ENCODE measurements at regions not wholly inside any gene's neighbourhood (a gene's known extent, or its start where the extent isn't known, plus 50 kb on each side); places are given as distances from the start of the nearest gene placed in this dataset.
"Not testable (repeated sequence)": the region's sequence is repeated elsewhere in the genome, so short reads cannot be mapped to it uniquely, and the experiment has no call there.

GRCh38 chr7:68195642-68196041 lies 1199.0 kb downstream of the TYW1 start:
- in situ Hi-C loops (cut with MboI; ENCODE audit: low pct_unique_long_range_greater_than_20kb in 2 of 9, low sequenced_read_pairs in 9 of 9, unreplicated experiment in 9 of 9); H3K4me3 ChIP-seq; H3K27ac ChIP-seq; ATAC-seq (replicated peaks in 6 of 8): not testable (repeated sequence)
- peaks cover 0 to 10% of the 10 kb centered on the region in 2 donors for H3K4me1 ChIP-seq (replicated peaks in 1 of 2)
- 17 to 100% (median 93%) methylated on average over 1 to 2 of the region's 2 CpGs; no CpG with 5 or more reads in 5 of the 10 experiments for WGBS, 10 experiments

- in situ Hi-C loops (cut with MboI; ENCODE audit: low pct_unique_long_range_greater_than_20kb in 2 of 9, low sequenced_read_pairs in 9 of 9, unreplicated experiment in 9 of 9): no loop called here
- ATAC-seq (replicated peaks in 6 of 8): peak in 4 of 8 experiments; percentile 83 to 92 (median 89)
- Histone ChIP-seq H3K4me3 (no peak overlapping the region), H3K4me1 (replicated peaks in 1 of 2) (peaks cover 5 to 19% of the 10 kb centered on the region in 2 donors), H3K27ac (no peak overlapping the region)
- WGBS, 10 experiments: 39 to 76% (median 67%) methylated on average over 2 to 9 of the region's 12 CpGs
Observed at GRCh38 chr7:68200051-68200670, 1203.5 kb downstream of the TYW1 start.

GRCh38 chr7:68203251-68203650 lies 1206.6 kb downstream of the TYW1 start:
- 4 to 80% (median 31%) methylated on average over 2 to 6 of the region's 8 CpGs; no CpG with 5 or more reads in 1 of the 10 experiments for WGBS, 10 experiments
- Histone ChIP-seq H3K4me1 (replicated peaks in 1 of 2) (peaks cover 14 to 28% of the 10 kb centered on the region in 2 donors), H3K4me3 (no peak overlapping the region), H3K27ac (no peak overlapping the region)
- in situ Hi-C loops (cut with MboI; ENCODE audit: low pct_unique_long_range_greater_than_20kb in 2 of 9, low sequenced_read_pairs in 9 of 9, unreplicated experiment in 9 of 9): no loop called here
- ATAC-seq (replicated peaks in 6 of 8): no peak

- WGBS, 10 experiments: 20 to 87% (median 58%) methylated on average over 1 to 5 of the region's 7 CpGs; no CpG with 5 or more reads in 2 of the 10 experiments
- Histone ChIP-seq H3K27ac (peak overlapping the region; percentile 52 to 58), H3K4me3 (no peak overlapping the region), H3K4me1 (replicated peaks in 1 of 2) (peaks cover 14 to 21% of the 10 kb centered on the region in 2 donors)
- ATAC-seq (replicated peaks in 6 of 8): peak in 4 of 8 experiments; percentile 91 to 96 (median 92)
- in situ Hi-C loops (cut with MboI; ENCODE audit: low pct_unique_long_range_greater_than_20kb in 2 of 9, low sequenced_read_pairs in 9 of 9, unreplicated experiment in 9 of 9): no loop called here
Observed at GRCh38 chr7:68205826-68206225, 1209.2 kb downstream of the TYW1 start.

GRCh38 chr7:68206946-68207485 lies 1210.4 kb downstream of the TYW1 start:
- WGBS, 10 experiments: 33 to 100% (median 88%) methylated on average over 1 to 7 of the region's 11 CpGs; no CpG with 5 or more reads in 6 of the 10 experiments
- in situ Hi-C loops (cut with MboI; ENCODE audit: low pct_unique_long_range_greater_than_20kb in 2 of 9, low sequenced_read_pairs in 9 of 9, unreplicated experiment in 9 of 9): no loop called here
- no peak for ATAC-seq (replicated peaks in 6 of 8)

GRCh38 chr7:68207676-68208075 lies 1211.0 kb downstream of the TYW1 start:
- 0 to 100% (median 86%) methylated on average over 1 to 5 of the region's 8 CpGs; no CpG with 5 or more reads in 2 of the 10 experiments for WGBS, 10 experiments
- ATAC-seq (replicated peaks in 6 of 8): no peak

More at GRCh38 chr7:68206946-68207485, 1210.4 kb downstream of the TYW1 start:
- no peak overlapping the region for H3K27ac ChIP-seq
- H3K4me1 ChIP-seq (replicated peaks in 1 of 2): peaks cover 16 to 20% of the 10 kb centered on the region in 2 donors
- no peak overlapping the region for H3K4me3 ChIP-seq

GRCh38 chr7:68209486-68209885 lies 1212.9 kb downstream of the TYW1 start:
- no peak overlapping the region for H3K4me3 ChIP-seq
- H3K4me1 ChIP-seq (replicated peaks in 1 of 2): peaks cover 11 to 14% of the 10 kb centered on the region in 2 donors
- in situ Hi-C loops (cut with MboI; ENCODE audit: low pct_unique_long_range_greater_than_20kb in 2 of 9, low sequenced_read_pairs in 9 of 9, unreplicated experiment in 9 of 9): no loop called here
- H3K27ac ChIP-seq: no peak overlapping the region
- WGBS, 10 experiments: 0 to 100% (median 33%) methylated on average over 1 to 6 of the region's 6 CpGs; no CpG with 5 or more reads in 1 of the 10 experiments
- ATAC-seq (replicated peaks in 6 of 8): peak in 2 of 8 experiments; percentile 41 to 45

More at GRCh38 chr7:68207676-68208075, 1211.0 kb downstream of the TYW1 start:
- Histone ChIP-seq H3K4me3 (no peak overlapping the region), H3K4me1 (replicated peaks in 1 of 2) (peaks cover 16 to 20% of the 10 kb centered on the region in 2 donors), H3K27ac (no peak overlapping the region)
- in situ Hi-C loops (cut with MboI; ENCODE audit: low pct_unique_long_range_greater_than_20kb in 2 of 9, low sequenced_read_pairs in 9 of 9, unreplicated experiment in 9 of 9): no loop called here

GRCh38 chr7:68213838-68214237 lies 1217.2 kb downstream of the TYW1 start:
- ATAC-seq (replicated peaks in 6 of 8): no peak
- in situ Hi-C loops (cut with MboI; ENCODE audit: low pct_unique_long_range_greater_than_20kb in 2 of 9, low sequenced_read_pairs in 9 of 9, unreplicated experiment in 9 of 9): no loop called here
- no peak overlapping the region for H3K4me3 ChIP-seq
- WGBS, 10 experiments: 0 to 100% (median 81%) methylated on average over 1 to 3 of the region's 3 CpGs; no CpG with 5 or more reads in 2 of the 10 experiments
- peaks cover 2 to 5% of the 10 kb centered on the region in 2 donors for H3K4me1 ChIP-seq (replicated peaks in 1 of 2)
- H3K27ac ChIP-seq: no peak overlapping the region

GRCh38 chr7:68216051-68216450 lies 1219.4 kb downstream of the TYW1 start:
- in situ Hi-C loops (cut with MboI; ENCODE audit: low pct_unique_long_range_greater_than_20kb in 2 of 9, low sequenced_read_pairs in 9 of 9, unreplicated experiment in 9 of 9): no loop called here
- ATAC-seq (replicated peaks in 6 of 8): peak in 1 of 8 experiments; percentile 25
- Histone ChIP-seq H3K4me3 (no peak overlapping the region), H3K4me1 (replicated peaks in 1 of 2) (peaks cover 0 to 2% of the 10 kb centered on the region in 2 donors), H3K27ac (no peak overlapping the region)
- 0 to 100% (median 74%) methylated on average over 1 to 5 of the region's 5 CpGs for WGBS, 10 experiments

- Histone ChIP-seq H3K4me3 (no peak overlapping the region), H3K27ac (no peak overlapping the region), H3K4me1 (replicated peaks in 1 of 2) (no peaks in the 10 kb centered on the region)
- 0 to 92% (median 70%) methylated on average over 1 to 2 of the region's 2 CpGs; no CpG with 5 or more reads in 4 of the 10 experiments for WGBS, 10 experiments
- no peak for ATAC-seq (replicated peaks in 6 of 8)
- in situ Hi-C loops (cut with MboI; ENCODE audit: low pct_unique_long_range_greater_than_20kb in 2 of 9, low sequenced_read_pairs in 9 of 9, unreplicated experiment in 9 of 9): no loop called here
Observed at GRCh38 chr7:68217426-68217825, 1220.8 kb downstream of the TYW1 start.

- Histone ChIP-seq H3K4me3 (no peak overlapping the region), H3K27ac (no peak overlapping the region), H3K4me1 (replicated peaks in 1 of 2) (peaks cover under 1 to 3% of the 10 kb centered on the region in 2 donors)
- 0 to 100% methylated on average over 1 of the region's 1 CpG; no CpG with 5 or more reads in 8 of the 10 experiments for WGBS, 10 experiments
- ATAC-seq (replicated peaks in 6 of 8): no peak
- in situ Hi-C loops (cut with MboI; ENCODE audit: low pct_unique_long_range_greater_than_20kb in 2 of 9, low sequenced_read_pairs in 9 of 9, unreplicated experiment in 9 of 9): no loop called here
Observed at GRCh38 chr7:68218461-68218860, 1221.8 kb downstream of the TYW1 start.

GRCh38 chr7:68222311-68222710 lies 1225.7 kb downstream of the TYW1 start:
- WGBS, 10 experiments: 0 to 17% (median 6%) methylated on average over 1 of the region's 1 CpG; no CpG with 5 or more reads in 6 of the 10 experiments
- H3K4me3 ChIP-seq: no peak overlapping the region
- peaks cover 9% of the 10 kb centered on the region in 2 donors for H3K4me1 ChIP-seq (replicated peaks in 1 of 2)
- in situ Hi-C loops (cut with MboI; ENCODE audit: low pct_unique_long_range_greater_than_20kb in 2 of 9, low sequenced_read_pairs in 9 of 9, unreplicated experiment in 9 of 9): no loop called here
- no peak overlapping the region for H3K27ac ChIP-seq
- no peak for ATAC-seq (replicated peaks in 6 of 8)

- ATAC-seq (replicated peaks in 6 of 8): peak in 5 of 8 experiments; percentile 30 to 93 (median 89)
- Histone ChIP-seq H3K27ac (peak overlapping the region in 1 of 2 donors; percentile 28), H3K4me3 (no peak overlapping the region), H3K4me1 (replicated peaks in 1 of 2) (peaks cover 9% of the 10 kb centered on the region in 2 donors)
- in situ Hi-C loops (cut with MboI; ENCODE audit: low pct_unique_long_range_greater_than_20kb in 2 of 9, low sequenced_read_pairs in 9 of 9, unreplicated experiment in 9 of 9): no loop called here
- 0 to 58% (median 4%) methylated on average over 1 to 7 of the region's 10 CpGs; no CpG with 5 or more reads in 3 of the 10 experiments for WGBS, 10 experiments
Observed at GRCh38 chr7:68224041-68224741, 1227.6 kb downstream of the TYW1 start.

All from motor neuron (in vitro differentiated cells).